HEK293 (cell line): ENCODE measurements at regions not wholly inside any gene's neighbourhood (a gene's known extent, or its start where the extent isn't known, plus 50 kb on each side); places are given as distances from the start of the nearest gene placed in this dataset.

Experiments used
- BCL11B ChIP-seq: fragments of 450-650 bp; formaldehyde crosslinking; IDR thresholded peaks from 2 replicates; pipeline ENCODE4 v1.5.1; 2016; ENCODE audit warnings: low read depth, missing biosample characterization, missing genetic modification characterization
- CTCF ChIP-seq: fragments of 450-650 bp; formaldehyde crosslinking; IDR thresholded peaks from 2 replicates; pipeline ENCODE4 v1.5.1; 2016; ENCODE audit warnings: missing biosample characterization, missing genetic modification characterization
- OSR2 ChIP-seq: fragments of 450-650 bp; formaldehyde crosslinking; IDR thresholded peaks from 2 replicates; pipeline ENCODE4 v1.5.1; 2016; ENCODE audit warnings: missing biosample characterization, missing genetic modification characterization
- PATZ1 ChIP-seq: fragments of 450-650 bp; formaldehyde crosslinking; IDR thresholded peaks from 2 replicates; pipeline ENCODE4 v1.5.1; 2016; ENCODE audit warnings: missing biosample characterization, missing genetic modification characterization
- ZNF112 ChIP-seq: fragments of 450-650 bp; formaldehyde crosslinking; IDR thresholded peaks from 2 replicates; pipeline ENCODE4 v1.5.0; 2017; ENCODE audit warnings: missing biosample characterization, missing genetic modification characterization
- ZNF121 ChIP-seq: fragments of 450-650 bp; formaldehyde crosslinking; IDR thresholded peaks from 2 replicates; pipeline ENCODE4 v1.5.1; 2016; ENCODE audit warnings: missing biosample characterization, missing genetic modification characterization
- ZNF133 ChIP-seq: fragments of 450-650 bp; formaldehyde crosslinking; IDR thresholded peaks from 2 replicates; pipeline ENCODE4 v1.5.1; 2016; ENCODE audit warnings: missing biosample characterization, missing genetic modification characterization
- ZNF423 ChIP-seq: fragments of 450-650 bp; formaldehyde crosslinking; IDR thresholded peaks from 2 replicates; pipeline ENCODE4 v1.5.1; 2016; ENCODE audit warnings: missing biosample characterization, missing genetic modification characterization
- ZNF585B ChIP-seq: fragments of 450-650 bp; formaldehyde crosslinking; IDR thresholded peaks from 2 replicates; pipeline ENCODE4 v1.5.1; 2016; ENCODE audit warnings: missing biosample characterization, missing genetic modification characterization
- TF ChIP-seq, protein P1 (sequence below): fragments of 450-650 bp; formaldehyde crosslinking; IDR thresholded peaks from 2 replicates; pipeline ENCODE4 v1.5.1; 2016; ENCODE audit warnings: missing biosample characterization, missing genetic modification characterization

DNA sequence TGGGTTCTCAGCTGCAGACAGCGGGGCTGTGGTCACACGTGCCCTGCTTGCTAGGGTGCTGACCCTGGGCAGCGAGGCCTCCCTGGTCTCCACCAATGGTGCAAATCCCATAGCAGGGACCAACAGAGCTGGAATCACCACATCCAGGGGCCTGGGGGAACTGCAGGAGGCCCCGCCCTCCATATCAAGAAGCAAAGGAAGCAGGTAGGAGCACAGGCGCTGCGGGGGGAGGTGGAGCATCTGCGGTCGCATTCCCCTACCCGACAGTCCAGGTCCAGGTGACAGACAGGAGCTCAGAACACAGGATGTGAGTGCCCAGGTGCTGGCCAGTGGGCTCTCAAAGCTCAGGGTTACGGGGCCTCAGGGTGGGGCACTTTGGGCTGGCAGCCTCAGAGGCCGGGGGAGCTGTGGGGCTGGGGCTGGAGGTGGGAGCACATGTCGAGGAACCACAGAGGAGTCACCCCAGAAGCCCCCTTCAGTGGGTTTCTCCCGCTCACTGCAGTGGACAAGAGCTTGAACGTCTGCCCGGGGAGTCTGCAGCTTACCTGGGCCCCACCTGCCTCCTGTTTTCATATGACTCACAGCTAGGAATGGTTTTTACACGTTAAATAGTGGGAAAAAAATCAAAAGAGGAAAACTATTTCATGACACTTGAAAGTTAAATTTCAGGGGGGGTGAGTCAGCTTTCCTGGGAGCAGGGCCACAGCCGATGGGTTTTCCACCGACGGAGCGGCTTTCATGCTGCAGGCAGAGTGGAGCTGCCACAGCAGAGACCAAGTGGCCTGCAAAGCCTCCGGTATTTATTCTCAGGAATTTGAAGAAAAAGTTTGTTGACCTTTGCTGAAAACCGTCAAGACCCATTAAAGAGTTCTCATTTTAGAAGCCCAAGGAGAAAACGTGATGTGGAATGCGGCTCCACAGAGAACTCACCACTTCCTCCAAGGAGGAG, 148.7 kb upstream of the PPP2R2D start:
- TF ChIP-seq, protein P1, sequence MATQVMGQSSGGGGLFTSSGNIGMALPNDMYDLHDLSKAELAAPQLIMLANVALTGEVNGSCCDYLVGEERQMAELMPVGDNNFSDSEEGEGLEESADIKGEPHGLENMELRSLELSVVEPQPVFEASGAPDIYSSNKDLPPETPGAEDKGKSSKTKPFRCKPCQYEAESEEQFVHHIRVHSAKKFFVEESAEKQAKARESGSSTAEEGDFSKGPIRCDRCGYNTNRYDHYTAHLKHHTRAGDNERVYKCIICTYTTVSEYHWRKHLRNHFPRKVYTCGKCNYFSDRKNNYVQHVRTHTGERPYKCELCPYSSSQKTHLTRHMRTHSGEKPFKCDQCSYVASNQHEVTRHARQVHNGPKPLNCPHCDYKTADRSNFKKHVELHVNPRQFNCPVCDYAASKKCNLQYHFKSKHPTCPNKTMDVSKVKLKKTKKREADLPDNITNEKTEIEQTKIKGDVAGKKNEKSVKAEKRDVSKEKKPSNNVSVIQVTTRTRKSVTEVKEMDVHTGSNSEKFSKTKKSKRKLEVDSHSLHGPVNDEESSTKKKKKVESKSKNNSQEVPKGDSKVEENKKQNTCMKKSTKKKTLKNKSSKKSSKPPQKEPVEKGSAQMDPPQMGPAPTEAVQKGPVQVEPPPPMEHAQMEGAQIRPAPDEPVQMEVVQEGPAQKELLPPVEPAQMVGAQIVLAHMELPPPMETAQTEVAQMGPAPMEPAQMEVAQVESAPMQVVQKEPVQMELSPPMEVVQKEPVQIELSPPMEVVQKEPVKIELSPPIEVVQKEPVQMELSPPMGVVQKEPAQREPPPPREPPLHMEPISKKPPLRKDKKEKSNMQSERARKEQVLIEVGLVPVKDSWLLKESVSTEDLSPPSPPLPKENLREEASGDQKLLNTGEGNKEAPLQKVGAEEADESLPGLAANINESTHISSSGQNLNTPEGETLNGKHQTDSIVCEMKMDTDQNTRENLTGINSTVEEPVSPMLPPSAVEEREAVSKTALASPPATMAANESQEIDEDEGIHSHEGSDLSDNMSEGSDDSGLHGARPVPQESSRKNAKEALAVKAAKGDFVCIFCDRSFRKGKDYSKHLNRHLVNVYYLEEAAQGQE, result no peak
- TF ChIP-seq CTCF (no peak), ZNF133 (tag by site-specific recombination) (no peak), ZNF423 (tag by site-specific recombination) (no peak), BCL11B (no peak), ZNF112 (no peak), ZNF585B (tag by site-specific recombination) (no peak), PATZ1 (no peak), OSR2 (tag by site-specific recombination) (no peak), ZNF121 (no peak)
